ENCODE measurements at regions not wholly inside any gene's neighbourhood (a gene's known extent, or its start where the extent isn't known, plus 50 kb on each side); places are given as distances from the start of the nearest gene placed in this dataset.
A peak's percentile ranks its signal among the peaks of the same experiment; 100 is the strongest.

DNA sequence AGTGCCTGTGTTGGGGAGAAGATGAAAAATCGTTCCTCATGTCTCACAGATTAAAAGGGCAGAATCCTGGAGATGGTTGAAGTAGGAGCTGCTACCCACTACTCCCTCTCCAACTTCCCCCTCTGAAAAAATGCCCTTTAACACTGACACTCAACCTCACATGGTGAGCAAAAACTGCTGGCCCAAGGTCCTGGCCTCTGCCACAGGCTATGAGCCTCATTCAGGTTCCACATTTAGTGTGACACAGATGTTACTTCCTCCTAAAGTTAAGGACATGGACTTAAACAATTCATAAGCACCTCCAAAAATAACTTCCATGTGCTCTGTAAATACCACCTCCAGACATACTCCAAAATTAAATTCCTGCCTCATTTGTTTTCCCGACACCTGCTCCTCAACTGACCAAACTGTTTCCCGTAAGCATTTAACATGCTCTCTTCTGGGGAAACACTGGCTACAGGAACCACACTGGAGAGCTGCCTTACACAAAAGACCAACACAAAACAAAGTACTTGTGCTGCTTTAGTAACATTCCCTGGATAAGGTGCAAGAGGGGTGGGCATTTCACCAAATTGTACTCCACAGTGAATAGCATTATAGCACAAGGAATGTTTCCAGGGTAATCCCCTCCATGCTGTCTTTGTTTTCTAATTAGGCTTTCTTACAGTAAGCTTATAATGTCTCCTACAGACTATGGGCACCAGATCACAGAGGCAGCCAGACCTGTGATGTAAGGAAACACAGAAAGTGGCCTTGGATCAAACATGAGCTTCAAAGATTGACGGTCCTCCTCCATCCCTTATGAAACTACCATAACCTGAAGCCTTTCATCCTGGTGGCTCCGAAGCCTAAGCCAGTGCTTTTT, 57.0 kb downstream of the PHLDA1 start:
- no peak for DNase-seq

GRCh38 chr12:75971253-75971652, 60.3 kb downstream of the PHLDA1 start:
- DNase-seq, result no peak

DNA sequence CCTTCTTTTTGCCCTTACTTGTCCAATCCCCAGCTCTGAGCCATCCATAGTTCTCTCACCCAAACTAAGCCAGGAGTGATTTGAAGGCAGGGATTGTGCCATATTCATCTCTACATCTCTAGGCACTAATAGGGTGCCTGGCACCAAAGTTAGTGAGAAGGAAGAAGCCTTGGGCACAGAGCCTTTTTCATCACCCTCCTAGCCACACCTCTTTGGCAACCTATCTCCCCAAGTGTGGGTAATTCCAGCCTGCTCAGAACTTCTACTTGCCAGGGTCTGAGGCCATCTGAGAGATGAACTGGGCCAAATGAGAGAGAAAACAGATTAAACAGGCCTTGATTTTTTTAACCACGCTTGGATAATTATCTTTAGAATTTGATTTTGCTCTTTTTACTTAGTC, 61.3 kb downstream of the PHLDA1 start:
- peak; percentile 40 for DNase-seq

GRCh38 chr12:75969768-75970167, 61.8 kb downstream of the PHLDA1 start:
- DNase-seq, result no peak

DNA sequence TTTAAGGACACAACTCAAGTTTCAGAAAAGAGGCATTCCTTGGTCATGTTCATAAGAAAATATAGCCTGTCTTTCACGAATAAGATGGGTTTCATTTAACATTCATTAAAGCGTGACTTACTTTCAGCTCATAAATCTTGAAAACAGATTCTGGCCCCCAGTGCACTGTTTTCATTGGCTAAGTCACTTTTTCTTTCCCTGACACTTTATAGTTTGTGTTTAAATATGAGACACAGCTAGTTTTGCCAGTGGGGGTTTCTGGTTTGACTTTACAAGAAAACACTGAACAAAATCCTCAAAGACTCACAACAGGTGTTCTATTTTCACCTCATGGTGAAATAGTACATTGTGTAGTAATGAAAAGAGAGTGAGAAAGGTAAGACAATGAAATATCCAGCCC, 65.9 kb downstream of the PHLDA1 start:
- DNase-seq, result no peak

DNA sequence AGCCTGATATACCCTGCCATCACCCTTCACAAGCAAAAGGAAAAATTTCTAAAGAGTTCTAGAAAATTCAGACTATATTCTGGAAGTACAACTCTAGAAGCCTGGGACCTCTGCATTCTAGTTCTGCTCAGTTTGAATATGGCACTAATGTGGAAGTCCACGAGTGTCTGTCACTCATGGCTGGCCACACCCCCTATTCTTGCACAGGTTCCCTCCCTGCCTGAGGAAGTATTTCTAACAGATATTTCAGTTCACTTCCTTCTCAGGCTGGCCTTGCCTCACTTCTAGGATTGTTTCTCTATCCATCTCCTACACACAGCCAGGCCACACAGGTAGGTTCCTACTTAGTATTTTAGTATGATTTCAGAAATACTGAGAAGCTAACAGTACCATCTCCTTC, 67.4 kb downstream of the PHLDA1 start:
- DNase-seq, result no peak

GRCh38 chr12:75961878-75962277, 69.7 kb downstream of the PHLDA1 start:
- DNase-seq, result no peak

DNA sequence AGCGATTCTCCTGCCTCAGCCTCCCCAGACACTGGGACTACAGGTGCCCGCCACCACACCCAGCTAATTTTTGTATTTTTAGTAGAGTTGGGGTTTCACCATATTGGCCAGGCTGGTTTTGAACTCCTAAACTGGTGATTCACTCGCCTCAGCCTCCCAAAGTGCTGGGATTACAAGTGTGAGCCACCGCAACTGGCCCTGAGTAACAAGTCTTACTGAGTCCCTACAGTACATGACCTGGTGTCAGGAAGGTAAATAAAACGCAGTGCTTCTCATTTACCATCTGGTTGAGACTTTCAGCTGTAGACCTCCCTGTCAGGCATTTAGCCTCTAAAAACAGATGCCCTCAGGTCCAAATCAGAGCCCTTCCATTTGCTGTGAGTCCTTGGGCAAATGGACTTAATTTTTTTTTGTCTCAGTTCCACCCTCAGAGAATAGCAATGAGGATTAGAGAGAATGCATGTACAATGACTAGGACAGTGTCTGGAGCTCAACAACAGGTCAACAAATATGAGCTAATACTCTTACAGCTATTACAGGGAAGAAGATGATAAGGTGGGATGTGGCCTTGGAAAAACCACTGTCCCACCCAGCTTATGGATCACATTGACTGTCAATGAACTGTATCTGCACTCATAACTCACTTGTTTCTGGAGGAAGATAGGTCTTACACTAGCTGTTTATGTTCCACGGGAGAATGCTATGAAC, 70.5 kb downstream of the PHLDA1 start:
- no peak for DNase-seq

GRCh38 chr12:75960086-75960910, 71.3 kb downstream of the PHLDA1 start:
- DNase-seq, result no peak

DNA sequence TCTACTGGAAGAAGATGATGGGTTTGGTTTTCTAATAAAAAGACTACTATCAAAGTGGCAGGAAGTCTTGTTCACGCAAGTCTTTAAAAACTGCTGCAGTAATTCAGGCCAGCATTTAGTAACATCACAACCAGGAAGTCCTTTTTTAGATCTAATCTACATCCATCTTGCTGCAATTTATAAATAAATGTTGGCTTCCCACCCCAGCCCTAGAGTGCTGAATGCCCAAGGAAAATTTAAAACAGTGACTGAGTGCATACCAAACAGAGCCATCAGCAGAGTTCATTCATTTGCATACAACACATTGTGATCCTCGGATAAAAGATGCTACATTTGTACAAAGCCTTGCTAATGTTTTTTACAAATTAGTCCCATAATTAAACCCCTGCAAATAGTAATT, 72.1 kb downstream of the PHLDA1 start:
- DNase-seq, result no peak

DNA sequence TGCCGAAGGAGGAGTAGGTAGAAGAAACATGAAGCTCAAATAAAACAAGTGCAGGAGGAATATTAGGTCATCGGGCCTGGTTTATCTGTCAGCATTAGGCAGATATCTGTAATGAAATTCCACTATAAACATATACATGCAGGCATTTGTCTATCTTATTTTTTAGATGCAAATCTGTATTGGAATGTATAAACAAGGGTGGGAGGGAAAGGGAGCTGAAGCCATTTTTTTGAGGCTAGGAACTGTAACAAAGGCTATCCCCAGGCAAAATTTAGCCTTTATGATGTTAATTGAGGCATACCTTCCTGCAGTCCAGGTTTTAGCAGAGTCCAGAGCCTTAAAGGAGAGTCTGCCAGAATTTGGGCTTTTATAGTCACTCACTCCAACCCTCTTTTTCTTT, 72.5 kb downstream of the PHLDA1 start:
- DNase-seq, result no peak

DNA sequence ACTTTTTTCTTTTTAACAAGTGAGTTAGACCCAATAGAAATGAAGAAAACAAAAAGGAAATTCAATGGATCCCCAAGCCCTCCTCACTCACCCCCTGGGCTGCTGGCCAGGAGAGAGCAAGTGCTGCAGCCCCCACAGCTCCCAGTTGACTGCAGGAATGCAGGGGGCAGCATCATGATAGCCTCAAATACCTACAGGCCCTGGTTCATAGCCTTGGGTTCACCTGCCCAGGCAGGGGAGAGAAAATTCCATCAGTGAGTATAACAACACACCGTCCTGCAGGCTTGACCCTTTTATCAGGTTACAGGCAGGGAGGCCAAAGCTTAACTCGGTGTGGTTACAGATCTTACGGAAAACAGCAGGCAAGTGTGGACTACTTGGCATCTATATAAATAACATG, 76.3 kb downstream of the PHLDA1 start:
- DNase-seq, result no peak

GRCh38 chr12:75954749-75955148, 76.8 kb downstream of the PHLDA1 start:
- DNase-seq, result no peak

DNA sequence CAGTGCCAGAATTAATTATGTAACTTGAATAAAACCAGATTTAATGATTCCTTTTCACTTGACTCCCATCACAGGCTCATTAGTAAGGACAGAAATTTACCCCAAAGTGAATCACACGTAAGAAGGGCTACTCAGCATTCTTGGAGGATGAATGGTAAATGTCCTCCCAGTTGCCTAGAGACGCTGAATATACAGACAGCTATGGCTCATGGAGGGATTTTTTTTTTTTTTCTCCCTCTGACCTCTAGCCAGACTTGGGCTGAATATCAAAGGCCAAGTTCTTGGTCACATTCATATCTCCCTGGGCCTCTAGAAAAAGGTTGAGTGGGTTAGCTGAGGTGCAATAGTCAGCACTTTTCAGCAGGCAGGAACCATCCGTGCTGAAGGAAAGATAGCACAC, 77.5 kb downstream of the PHLDA1 start:
- peak; percentile 7 for DNase-seq

GRCh38 chr12:75953312-75953906, 78.2 kb downstream of the PHLDA1 start:
- DNase-seq, result peak; percentile 74

- DNase-seq, result no peak
Measured at GRCh38 chr12:75951399-75952278, 79.9 kb downstream of the PHLDA1 start.

DNA sequence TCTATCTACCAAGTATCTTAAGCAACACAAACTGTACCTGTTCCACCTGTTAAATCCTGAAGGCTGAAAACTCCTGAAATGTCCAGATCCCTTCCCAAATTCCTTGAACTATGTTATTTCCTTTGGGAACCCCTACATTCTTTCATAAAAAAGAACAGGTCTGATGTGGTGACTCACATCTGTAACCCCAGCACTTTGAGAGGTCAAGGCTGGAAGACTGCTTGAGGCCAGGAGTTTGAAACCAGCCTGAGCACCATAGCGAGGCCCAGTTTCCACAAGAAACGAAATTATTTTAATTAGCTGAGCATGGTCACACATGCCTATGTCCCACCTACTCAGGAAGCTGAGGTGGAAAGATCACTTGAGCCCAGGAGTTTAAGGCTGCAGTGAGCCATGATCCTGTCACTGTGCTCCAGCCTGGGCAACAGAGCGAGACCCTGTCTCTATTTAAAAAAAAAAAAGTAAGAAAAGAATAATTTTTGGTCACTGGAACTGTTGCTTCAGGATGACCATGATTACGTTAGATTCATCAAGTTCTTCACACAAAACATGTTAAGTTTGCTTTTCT, 84.3 kb downstream of the PHLDA1 start:
- DNase-seq, result no peak

DNA sequence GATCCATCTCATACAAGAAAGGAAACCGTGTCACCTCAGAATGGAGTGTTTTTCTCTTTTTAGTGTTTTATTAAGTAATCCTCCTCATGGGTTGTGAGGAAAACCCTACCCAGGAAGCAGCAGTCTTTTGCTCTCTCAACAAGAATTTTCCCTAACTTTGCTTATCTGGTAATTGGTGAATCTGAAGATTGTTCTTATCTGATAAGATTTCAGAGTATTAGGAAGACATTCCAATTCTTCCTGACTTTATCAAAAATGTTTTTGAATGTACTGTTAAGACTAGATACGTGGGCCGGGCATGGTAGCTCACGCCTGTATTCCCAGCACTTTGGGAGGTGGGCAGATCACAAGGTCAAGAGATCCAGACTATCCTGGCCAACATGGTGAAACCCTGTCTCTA, 86.0 kb downstream of the PHLDA1 start:
- DNase-seq, result no peak

GRCh38 chr12:75944905-75945432, 86.6 kb downstream of the PHLDA1 start:
- no peak for DNase-seq

DNA sequence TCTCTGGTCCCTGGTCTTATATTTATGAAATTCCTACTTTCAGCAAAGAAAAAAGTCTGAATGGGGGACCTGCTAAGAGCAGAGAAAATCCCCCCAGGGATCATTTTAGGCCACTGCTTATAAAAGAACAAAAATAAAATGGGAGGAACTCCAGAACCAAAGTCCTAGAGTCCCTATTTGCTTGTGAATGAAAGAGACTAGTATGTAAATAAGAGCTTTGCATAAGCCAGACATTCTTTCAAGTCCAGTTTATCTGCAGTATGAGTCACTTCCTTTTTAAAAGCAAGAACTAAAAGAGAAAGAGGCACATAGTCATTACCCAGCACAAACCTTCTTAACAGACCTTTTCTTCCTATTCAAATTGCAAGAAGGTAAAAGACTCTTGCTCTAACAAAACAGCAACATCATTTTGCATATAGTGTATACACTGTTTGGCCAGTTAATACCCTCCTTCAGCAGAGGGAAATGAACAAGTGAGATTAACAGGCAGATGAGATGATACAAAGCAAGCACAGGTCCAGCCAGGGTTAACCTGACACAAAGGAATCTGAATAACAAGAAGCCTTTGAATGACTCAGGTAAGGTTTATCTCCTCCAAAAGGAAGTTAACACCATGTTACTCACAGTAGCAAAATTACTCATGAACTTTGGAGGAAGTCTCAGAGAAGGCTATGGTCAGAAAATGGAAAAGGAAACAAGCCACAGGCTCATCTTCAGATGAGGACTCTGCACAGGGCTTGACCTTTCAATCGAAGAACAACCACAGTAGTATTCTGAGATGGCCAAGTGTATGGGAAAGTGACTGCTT, 87.3 kb downstream of the PHLDA1 start:
- no peak for DNase-seq

DNA sequence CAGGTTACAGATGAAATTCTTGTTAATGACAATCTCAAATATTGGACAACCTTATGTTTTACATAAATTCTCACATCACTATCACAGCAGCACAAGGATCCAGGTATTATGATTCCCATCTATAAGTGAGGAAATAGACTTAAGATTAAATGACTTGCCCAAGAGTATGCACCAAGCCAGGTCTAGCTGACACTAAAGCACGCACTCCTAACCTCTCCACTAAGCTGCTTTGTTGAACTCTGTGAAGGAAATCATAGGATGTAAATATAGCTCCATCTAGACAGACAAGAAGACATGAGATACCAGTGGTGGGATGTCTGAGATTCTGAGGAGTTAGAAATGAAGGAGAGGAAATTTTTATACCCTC, 87.9 kb downstream of the PHLDA1 start:
- no peak for DNase-seq
